GM12874 (cell line): ENCODE measurements at regions not wholly inside any gene's neighbourhood (a gene's known extent, or its start where the extent isn't known, plus 50 kb on each side); places are given as distances from the start of the nearest gene placed in this dataset.

Experiments used
- TF ChIP-seq, protein P1 (sequence below): IDR thresholded peaks from 2 replicates; pipeline ENCODE4 v1.5.1; 2011; ENCODE audit warnings: low read depth, mild to moderate bottlenecking, control low read depth, low read length, moderate library complexity; ENCODE audit not compliant: insufficient read depth

DNA sequence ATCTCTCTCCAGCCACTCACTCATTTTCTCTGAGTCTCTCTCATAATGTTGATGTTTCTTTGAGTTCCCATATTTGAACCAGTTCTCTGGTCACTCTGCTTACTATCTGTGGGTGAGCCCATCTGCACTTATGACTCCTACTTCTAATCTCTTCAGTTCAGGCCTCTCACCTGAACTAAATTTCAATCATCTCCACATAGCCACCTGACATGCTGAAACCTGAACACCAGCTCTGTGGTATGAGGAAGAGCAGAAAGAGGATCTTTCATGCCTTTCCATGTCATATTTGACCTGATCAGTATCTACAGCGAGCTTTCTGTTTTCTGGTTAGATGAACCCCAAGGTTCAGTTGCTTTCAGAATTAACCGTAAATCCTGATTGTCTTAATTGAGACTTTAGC lies 122.2 kb upstream of the ESX1 start:
- TF ChIP-seq, protein P1, sequence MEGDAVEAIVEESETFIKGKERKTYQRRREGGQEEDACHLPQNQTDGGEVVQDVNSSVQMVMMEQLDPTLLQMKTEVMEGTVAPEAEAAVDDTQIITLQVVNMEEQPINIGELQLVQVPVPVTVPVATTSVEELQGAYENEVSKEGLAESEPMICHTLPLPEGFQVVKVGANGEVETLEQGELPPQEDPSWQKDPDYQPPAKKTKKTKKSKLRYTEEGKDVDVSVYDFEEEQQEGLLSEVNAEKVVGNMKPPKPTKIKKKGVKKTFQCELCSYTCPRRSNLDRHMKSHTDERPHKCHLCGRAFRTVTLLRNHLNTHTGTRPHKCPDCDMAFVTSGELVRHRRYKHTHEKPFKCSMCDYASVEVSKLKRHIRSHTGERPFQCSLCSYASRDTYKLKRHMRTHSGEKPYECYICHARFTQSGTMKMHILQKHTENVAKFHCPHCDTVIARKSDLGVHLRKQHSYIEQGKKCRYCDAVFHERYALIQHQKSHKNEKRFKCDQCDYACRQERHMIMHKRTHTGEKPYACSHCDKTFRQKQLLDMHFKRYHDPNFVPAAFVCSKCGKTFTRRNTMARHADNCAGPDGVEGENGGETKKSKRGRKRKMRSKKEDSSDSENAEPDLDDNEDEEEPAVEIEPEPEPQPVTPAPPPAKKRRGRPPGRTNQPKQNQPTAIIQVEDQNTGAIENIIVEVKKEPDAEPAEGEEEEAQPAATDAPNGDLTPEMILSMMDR = no peak

DNA sequence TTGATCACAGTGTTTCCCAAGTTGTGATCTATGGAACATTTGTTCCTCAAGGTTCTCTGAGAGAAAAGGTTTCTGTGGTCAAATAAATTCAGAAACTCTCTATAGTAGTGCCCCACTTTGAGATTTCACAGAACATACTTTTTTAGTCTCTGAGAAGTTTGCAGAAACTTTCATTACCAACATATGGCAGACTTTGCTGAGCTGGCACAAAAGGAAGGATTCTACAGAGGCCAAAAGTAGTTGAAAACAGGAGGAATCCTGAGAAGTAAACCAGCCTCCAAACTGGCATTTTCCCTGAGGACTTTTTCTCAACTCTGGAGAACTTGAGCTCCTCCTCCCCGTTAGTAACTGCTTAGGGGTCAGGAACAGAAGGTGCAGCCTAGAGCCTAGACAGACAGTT lies 117.8 kb upstream of the ESX1 start:
- TF ChIP-seq, protein P1 = no peak

DNA sequence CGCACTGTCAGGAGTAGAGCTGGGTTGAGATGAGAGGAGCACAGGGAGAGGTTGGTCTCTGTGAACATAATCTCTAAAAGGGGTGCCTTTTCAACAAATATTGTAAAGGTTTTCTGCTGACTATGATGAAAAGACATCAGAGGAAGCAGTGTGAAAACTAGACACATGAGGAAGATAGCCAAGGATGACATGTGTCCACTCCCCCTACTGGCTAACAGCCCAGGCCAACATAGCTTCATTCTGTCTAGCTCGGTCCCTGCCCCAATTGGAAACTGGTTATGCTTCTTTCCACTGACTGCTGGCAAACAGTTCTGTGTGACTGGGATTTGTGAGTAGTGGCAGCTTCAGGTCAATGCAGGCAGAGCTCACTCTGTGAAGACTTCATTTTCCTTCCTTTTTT lies 115.4 kb upstream of the ESX1 start:
- TF ChIP-seq, protein P1 = no peak

DNA sequence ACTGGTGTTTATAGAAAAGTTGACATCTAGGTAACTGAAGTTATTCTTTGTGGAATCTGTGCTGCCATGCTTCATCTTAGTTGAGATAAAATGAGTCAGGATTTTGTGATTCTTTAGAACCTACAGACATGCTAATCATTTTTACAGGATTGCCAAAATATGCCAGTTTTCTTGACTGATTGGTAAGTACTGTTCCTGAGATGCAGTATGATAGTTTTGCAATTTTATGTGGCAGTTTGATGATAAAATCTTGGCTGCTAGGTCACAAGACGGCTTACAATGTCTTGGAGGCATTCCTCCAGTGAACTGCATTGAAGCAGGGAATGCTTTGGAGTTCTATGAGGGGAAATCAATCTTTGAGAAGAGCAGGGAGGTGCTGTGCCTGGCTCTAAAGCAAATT lies 104.4 kb upstream of the ESX1 start:
- TF ChIP-seq, protein P1 = no peak

DNA sequence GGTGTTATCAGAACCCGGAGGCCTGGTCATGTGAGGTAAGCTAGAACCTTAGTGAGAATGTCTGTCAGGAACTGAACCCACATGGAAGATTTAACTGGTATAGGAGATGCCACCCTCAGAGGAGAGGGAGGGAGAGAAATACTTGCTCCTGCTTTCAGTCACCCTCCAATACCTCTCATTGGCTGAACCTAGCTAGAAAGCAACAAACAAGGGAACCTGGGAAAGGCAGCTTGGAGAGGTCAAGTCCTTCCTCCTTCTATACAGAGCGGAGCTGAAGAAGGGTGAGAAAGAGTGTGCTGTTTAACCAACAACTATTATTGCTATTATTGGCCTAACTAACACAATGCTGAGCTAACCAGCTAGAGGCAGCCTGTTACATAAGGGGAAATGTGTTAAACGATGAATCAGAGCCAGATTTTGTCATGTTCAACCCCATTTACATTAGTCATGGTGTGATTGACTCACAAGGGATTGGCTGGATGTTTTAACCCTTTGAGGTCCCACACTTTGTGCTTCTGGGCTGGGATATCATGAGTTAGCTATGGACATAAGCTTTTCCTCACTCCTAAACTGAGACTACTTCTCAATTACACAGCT lies 96.5 kb upstream of the ESX1 start:
- TF ChIP-seq, protein P1 = no peak

DNA sequence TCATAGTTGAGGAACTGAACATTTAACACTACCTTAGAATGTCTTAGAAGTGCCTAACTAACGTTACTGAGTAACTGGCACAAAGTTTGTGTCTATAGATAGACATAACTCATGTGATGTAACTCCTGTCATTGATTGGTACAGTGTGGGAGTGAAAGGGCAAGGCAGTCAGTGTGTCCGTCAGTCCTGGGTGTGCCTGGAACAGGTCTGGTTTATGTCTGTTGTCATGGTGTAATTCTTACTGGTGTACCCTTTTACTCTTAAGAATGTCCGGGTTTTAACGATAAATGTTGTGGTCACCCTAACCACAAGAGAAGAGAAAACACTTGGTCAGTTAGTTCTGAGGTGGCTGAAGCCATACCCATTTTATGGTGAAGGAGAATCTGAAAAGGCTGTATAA lies 93.1 kb upstream of the ESX1 start:
- TF ChIP-seq, protein P1 = no peak

DNA sequence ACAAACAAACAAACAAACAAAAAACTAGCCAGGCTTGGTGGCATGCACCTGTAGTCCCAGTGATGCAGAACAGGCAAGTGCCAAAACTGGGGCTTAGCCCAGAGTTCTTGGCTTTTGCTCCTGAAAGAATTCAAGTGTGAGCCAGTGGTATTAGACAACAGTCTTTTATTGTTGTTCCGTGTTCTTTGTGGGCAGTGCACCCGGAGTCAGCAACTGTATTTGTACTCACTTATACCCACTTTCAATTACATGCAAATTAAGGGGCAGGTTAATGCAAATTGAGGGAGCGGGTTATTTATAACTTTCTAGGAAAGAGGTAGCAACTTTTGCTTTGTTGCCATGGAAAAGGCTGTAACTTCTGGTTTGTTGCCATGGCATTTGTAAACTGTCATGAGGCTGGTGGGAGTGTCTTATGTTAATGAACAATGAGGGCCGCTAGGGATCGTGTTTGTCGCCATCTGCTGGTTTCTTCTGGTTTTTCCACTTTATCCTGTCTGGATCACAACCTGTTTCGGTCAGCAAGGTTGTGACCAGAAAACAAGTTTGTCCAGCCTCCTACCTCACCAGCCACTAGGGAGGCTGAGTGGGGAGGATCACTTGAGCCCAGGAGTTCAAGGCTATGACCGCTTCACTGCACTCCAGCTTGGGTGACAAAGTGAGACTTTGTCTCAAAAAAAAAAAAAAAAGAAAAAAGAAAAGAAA lies 88.8 kb upstream of the ESX1 start:
- TF ChIP-seq, protein P1 = peak; percentile 45
